DND-41 (cell line): ENCODE measurements at regions not wholly inside any gene's neighbourhood (a gene's known extent, or its start where the extent isn't known, plus 50 kb on each side); places are given as distances from the start of the nearest gene placed in this dataset.

Experiments
- ATAC-seq: fragments of 200-7000 bp; cut with Tn5 transposase; 3 replicates; pipeline ENCODE4 v1.9.1; 2021; ENCODE audit warnings: low read depth; ENCODE audit not compliant: insufficient read depth
- DNase-seq: peaks from one replicate; pipeline ENCODE4 v3.0.0-alpha.2; 2020
- H2AFZ ChIP-seq: 2 replicates; pipeline ENCODE4 v1.6.0; 2012; ENCODE audit warnings: low read depth, low read length
- H3K27ac ChIP-seq: 2 replicates; pipeline ENCODE4 v1.5.1; 2012; ENCODE audit warnings: low read length, inconsistent platforms
- H3K27me3 ChIP-seq: fragments of 200-600 bp; sonication (generic); 2 replicates; pipeline ENCODE4 v1.6.0; 2012; ENCODE audit warnings: low read length, mild to moderate bottlenecking, inconsistent platforms; ENCODE audit not compliant: insufficient read depth, poor library complexity
- H3K36me3 ChIP-seq: 2 replicates; pipeline ENCODE4 v1.5.1; 2012; ENCODE audit warnings: low read length, inconsistent platforms; ENCODE audit not compliant: insufficient read depth
- H3K4me1 ChIP-seq: 2 replicates; pipeline ENCODE4 v1.5.1; 2012; ENCODE audit warnings: mild to moderate bottlenecking, low read length; ENCODE audit not compliant: insufficient read depth
- H3K4me2 ChIP-seq: 2 replicates; pipeline ENCODE4 v1.6.0; 2012; ENCODE audit warnings: mild to moderate bottlenecking, moderate library complexity, low read length, inconsistent platforms; ENCODE audit not compliant: insufficient read depth
- H3K4me3 ChIP-seq, 2 experiments: fragments of 200-600 bp in 1 of 2; shearing (Covaris generic) in 1 of 2; 2 replicates each; pipeline ENCODE4 v1.5.1; 2012 to 2016; ENCODE audit warnings: inconsistent platforms in 2 of 2, low read length in 2 of 2, mild to moderate bottlenecking in 2 of 2, low read depth in 1 of 2, moderate library complexity in 1 of 2
- H3K79me2 ChIP-seq: 2 replicates; pipeline ENCODE4 v1.6.0; 2012; ENCODE audit warnings: low read length, inconsistent platforms; ENCODE audit not compliant: insufficient read depth
- H3K9ac ChIP-seq: 2 replicates; pipeline ENCODE4 v1.6.0; 2012; ENCODE audit warnings: low read depth, mild to moderate bottlenecking, inconsistent platforms, low read length, moderate library complexity
- H3K9me3 ChIP-seq: 2 replicates; pipeline ENCODE4 v1.5.1; 2012; ENCODE audit warnings: low read length, moderate library complexity, mild to moderate bottlenecking, inconsistent platforms; ENCODE audit not compliant: insufficient read depth, severe bottlenecking
- H4K20me1 ChIP-seq: 2 replicates; pipeline ENCODE4 v1.6.0; 2012; ENCODE audit warnings: low read length; ENCODE audit not compliant: insufficient read depth
- EZH2 ChIP-seq: IDR thresholded peaks from 3 replicates; pipeline ENCODE4 v1.6.1; 2012; ENCODE audit warnings: borderline replicate concordance, low read depth, mild to moderate bottlenecking, moderate library complexity, low read length, inconsistent platforms; ENCODE audit not compliant: severe bottlenecking
- TF ChIP-seq, protein P1 (sequence below): IDR thresholded peaks from 2 replicates; pipeline ENCODE4 v1.5.1; 2012; ENCODE audit warnings: borderline replicate concordance, low read length, moderate library complexity, mild to moderate bottlenecking; ENCODE audit not compliant: poor library complexity, severe bottlenecking; ENCODE audit errors: extremely low read depth

DNA sequence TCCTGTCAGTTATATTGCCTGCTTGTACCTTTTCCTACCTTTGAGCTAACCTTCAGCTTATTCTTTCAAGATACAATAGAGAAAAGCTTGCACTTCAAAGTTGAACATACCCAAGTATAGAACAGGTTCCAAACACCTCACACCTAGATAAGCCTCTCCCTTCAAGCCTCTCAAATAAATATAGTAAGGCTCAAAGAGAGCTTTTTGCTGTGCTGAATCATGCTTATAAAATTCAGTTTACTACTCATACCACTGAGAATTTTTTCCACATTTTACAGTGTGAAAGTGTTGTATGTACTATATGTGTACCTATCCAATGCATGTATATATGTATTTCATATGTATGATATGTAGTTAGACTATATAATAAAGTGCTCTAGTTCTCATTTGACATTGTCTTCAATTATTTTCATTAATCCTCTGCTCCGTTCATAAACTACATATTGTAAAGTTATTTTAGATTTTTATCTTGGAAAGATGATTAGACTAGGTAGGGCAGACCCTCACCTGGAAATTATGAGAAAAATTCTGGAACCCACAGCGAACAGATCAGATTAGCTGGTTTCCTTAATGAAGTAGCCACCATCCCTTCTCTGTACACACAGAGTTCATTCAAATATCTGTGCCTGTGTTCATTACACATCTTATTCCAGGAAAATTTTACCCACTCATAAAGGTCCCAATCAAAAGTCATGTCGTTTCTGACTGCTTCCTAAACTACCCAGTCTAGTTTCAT is 149.2 kb upstream of the RGMB start:
- ATAC-seq (no peak), DNase-seq (no peak)
- H3K4me3 ChIP-seq = no peak overlapping the region
- no peak for TF ChIP-seq EZH2
- TF ChIP-seq, protein P1, sequence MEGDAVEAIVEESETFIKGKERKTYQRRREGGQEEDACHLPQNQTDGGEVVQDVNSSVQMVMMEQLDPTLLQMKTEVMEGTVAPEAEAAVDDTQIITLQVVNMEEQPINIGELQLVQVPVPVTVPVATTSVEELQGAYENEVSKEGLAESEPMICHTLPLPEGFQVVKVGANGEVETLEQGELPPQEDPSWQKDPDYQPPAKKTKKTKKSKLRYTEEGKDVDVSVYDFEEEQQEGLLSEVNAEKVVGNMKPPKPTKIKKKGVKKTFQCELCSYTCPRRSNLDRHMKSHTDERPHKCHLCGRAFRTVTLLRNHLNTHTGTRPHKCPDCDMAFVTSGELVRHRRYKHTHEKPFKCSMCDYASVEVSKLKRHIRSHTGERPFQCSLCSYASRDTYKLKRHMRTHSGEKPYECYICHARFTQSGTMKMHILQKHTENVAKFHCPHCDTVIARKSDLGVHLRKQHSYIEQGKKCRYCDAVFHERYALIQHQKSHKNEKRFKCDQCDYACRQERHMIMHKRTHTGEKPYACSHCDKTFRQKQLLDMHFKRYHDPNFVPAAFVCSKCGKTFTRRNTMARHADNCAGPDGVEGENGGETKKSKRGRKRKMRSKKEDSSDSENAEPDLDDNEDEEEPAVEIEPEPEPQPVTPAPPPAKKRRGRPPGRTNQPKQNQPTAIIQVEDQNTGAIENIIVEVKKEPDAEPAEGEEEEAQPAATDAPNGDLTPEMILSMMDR = no peak
- no peaks in the 10 kb centered on the region for H3K79me2 ChIP-seq
- no peak overlapping the region for H3K9ac ChIP-seq
- H3K4me2 ChIP-seq = no peak overlapping the region
- no peaks in the 10 kb centered on the region for H3K36me3 ChIP-seq
- H4K20me1 ChIP-seq = no peaks in the 10 kb centered on the region
- no peaks in the 10 kb centered on the region for H3K9me3 ChIP-seq
- no peak overlapping the region for H2AFZ ChIP-seq
- H3K4me1 ChIP-seq = no peaks in the 10 kb centered on the region
- no peaks in the 10 kb centered on the region for H3K27me3 ChIP-seq
- no peak overlapping the region for H3K27ac ChIP-seq

GRCh38 chr5:98627121-98627520 is 146.3 kb upstream of the RGMB start:
- TF ChIP-seq, protein P1 = no peak
- TF ChIP-seq EZH2 = no peak
- no peak overlapping the region for H2AFZ ChIP-seq
- no peaks in the 10 kb centered on the region for H3K9me3 ChIP-seq
- DNase-seq (no peak), ATAC-seq (no peak)
- no peaks in the 10 kb centered on the region for H4K20me1 ChIP-seq
- no peaks in the 10 kb centered on the region for H3K36me3 ChIP-seq
- H3K9ac ChIP-seq = no peak overlapping the region
- no peak overlapping the region for H3K4me2 ChIP-seq
- H3K4me3 ChIP-seq = no peak overlapping the region
- no peaks in the 10 kb centered on the region for H3K79me2 ChIP-seq
- no peaks in the 10 kb centered on the region for H3K4me1 ChIP-seq
- no peaks in the 10 kb centered on the region for H3K27me3 ChIP-seq
- no peak overlapping the region for H3K27ac ChIP-seq

DNA sequence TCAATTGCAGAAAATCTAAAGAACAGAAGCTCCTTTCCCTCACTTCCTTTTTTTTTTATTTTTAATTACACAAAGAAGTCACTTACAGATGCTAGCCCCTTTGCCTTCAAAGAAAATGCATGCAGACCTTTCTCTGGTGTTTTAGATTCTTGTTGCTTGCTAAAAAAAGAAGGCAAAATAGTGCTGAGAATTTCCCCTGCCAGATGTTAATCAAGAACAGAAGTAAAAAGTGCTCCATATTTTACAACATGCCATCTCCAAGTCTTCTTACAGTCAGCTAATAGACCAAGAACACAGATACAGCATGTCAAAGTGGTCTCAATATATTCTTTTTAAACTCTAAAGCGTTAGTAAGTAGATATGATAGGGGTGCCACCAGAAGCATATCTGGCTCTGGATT is 142.8 kb upstream of the RGMB start:
- no peak overlapping the region for H3K4me2 ChIP-seq
- no peaks in the 10 kb centered on the region for H4K20me1 ChIP-seq
- no peak for TF ChIP-seq EZH2
- TF ChIP-seq, protein P1 = no peak
- H3K9ac ChIP-seq = no peak overlapping the region
- DNase-seq (no peak), ATAC-seq (no peak)
- H3K9me3 ChIP-seq = no peaks in the 10 kb centered on the region
- no peaks in the 10 kb centered on the region for H3K36me3 ChIP-seq
- H3K79me2 ChIP-seq = no peaks in the 10 kb centered on the region
- H3K4me3 ChIP-seq = no peak overlapping the region
- H3K27ac ChIP-seq = no peak overlapping the region
- no peaks in the 10 kb centered on the region for H3K27me3 ChIP-seq
- no peak overlapping the region for H2AFZ ChIP-seq
- H3K4me1 ChIP-seq = peaks cover 3% of the 10 kb centered on the region; the same call in 1 of the 2 replicates
